GM12874 (cell line): ENCODE measurements at regions not wholly inside any gene's neighbourhood (a gene's known extent, or its start where the extent isn't known, plus 50 kb on each side); places are given as distances from the start of the nearest gene placed in this dataset.

Experiments used
- TF ChIP-seq, protein P1 (sequence below): IDR thresholded peaks from 2 replicates; pipeline ENCODE4 v1.5.1; 2011; ENCODE audit warnings: low read depth, mild to moderate bottlenecking, control low read depth, low read length, moderate library complexity; ENCODE audit not compliant: insufficient read depth

DNA sequence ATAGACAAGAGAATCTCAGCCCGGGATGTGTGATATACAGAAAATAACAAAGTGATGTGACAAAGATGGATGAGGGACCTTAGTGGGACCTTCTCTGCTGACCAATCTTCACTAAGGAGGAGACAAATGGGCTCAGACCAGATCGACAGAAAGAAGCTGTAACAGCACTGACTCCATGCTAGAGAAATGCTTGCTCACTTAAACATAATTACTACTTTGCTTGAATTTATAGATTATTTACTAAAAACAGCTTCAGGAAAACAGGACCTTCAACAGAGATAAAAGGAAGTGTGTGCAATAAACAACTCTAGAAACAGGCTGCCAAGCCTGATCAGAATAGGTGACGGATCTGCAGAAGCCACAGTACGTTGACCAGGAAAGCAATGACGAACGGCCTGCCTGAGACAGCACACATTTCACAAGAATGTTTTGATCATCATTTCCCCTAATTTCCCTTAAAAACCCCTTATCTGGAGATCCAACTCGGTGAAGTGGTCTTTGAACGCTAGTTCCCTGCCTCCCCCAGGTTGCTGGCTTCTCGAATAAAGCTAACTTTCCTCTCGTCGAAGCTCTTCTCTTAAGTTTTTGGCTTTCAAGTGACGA lies 98.4 kb upstream of the STEAP1B start:
- TF ChIP-seq, protein P1, sequence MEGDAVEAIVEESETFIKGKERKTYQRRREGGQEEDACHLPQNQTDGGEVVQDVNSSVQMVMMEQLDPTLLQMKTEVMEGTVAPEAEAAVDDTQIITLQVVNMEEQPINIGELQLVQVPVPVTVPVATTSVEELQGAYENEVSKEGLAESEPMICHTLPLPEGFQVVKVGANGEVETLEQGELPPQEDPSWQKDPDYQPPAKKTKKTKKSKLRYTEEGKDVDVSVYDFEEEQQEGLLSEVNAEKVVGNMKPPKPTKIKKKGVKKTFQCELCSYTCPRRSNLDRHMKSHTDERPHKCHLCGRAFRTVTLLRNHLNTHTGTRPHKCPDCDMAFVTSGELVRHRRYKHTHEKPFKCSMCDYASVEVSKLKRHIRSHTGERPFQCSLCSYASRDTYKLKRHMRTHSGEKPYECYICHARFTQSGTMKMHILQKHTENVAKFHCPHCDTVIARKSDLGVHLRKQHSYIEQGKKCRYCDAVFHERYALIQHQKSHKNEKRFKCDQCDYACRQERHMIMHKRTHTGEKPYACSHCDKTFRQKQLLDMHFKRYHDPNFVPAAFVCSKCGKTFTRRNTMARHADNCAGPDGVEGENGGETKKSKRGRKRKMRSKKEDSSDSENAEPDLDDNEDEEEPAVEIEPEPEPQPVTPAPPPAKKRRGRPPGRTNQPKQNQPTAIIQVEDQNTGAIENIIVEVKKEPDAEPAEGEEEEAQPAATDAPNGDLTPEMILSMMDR = no peak

- TF ChIP-seq, protein P1 = no peak
These were observed 97.9 kb upstream of the STEAP1B start for GRCh38 chr7:22597844-22598243.

DNA sequence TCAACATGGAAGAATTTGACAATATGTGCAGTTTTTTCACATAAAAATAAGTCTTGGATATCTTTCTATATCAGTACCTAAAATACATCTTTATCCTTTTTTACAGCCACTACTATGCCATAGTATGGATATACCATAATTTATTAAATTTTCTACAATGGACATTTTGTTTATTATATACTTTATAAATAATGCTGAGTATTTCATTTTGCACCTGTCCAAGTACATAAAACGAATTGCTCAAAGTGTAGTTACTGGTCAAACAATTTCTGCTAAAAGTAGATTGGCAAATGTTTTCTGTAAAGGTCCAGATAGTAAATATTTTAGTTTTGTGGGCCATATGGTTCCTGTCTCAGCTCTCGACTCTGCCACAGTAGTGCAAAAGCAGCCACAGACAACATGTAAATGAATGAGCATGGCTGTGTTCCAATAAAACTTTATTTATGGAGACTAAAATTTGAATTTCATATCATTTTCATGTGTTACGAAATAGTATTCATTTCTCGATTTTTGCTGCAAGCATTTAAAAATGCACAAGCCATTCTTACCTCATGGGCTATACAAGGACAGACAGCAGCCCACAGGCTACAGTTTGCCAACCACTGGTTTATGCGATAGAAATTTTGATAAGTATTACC lies 96.9 kb upstream of the STEAP1B start:
- TF ChIP-seq, protein P1 = no peak

- TF ChIP-seq, protein P1 = no peak
These were observed 94.0 kb upstream of the STEAP1B start for GRCh38 chr7:22594020-22594419.

DNA sequence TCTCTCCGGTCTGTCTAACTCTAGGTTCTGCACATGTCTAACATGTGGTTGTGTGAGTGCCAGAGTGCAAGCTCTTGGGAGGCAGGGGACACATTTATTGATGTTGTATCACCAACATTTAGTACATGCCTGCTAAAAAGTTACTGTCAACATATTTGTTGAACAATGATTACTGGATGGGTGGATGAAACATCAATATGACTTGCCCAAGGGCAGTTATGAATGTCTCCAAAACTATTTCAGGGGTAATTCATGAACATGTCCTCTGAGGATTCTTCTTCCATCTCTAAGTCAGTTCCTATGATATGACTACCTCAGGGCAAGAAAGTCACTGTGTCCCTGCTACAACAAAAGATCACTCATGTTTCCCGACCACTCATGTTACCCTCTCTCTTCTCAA lies 91.3 kb upstream of the STEAP1B start:
- TF ChIP-seq, protein P1 = no peak

DNA sequence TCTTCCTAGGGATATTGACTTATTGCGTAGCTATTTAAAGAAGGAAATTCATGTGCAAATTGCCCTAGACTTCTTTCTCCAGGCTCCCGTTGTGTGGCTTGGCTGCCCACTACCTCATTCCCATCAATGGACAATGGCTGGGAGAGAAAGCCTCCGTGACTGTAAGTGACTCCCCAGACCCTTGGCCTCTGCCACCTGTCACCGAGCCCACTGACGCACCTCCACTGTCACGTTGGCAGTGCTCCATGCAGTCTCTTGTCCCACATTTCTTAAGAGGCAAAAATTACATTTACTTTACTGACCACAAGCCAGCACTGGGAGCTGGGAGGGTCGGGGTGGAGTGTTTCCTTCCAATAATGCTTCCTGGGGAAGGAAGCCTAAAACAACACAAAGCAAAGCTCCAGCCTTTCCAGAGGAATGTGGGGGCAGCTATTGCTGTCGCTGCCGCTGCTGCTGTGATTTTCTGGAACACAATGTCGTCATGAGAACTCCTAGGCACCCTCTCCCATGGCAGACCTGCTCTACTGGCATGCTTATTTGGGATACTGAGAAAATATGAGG lies 89.7 kb upstream of the STEAP1B start:
- TF ChIP-seq, protein P1 = no peak

- TF ChIP-seq, protein P1 = no peak
These were observed 88.4 kb upstream of the STEAP1B start for GRCh38 chr7:22588351-22588750.
